ENCODE measurements at regions not wholly inside any gene's neighbourhood (a gene's known extent, or its start where the extent isn't known, plus 50 kb on each side); places are given as distances from the start of the nearest gene placed in this dataset.
A peak's percentile ranks its signal among the peaks of the same experiment; 100 is the strongest.

- no peak overlapping the region for H3K27ac ChIP-seq
- no peak for DNase-seq
- H3K4me3 ChIP-seq, result no peak overlapping the region
- H3K9me3 ChIP-seq, result no peaks in the 10 kb centered on the region
- TF ChIP-seq EP300 (IDR thresholded peaks at IDR 0.05), result no peak
- TF ChIP-seq POLR2A (IDR thresholded peaks at IDR 0.05), result no peak
- no peak for TF ChIP-seq CTCF (IDR thresholded peaks at IDR 0.05)
- intact Hi-C loops (cut with DNase I), result no loop called here
- H3K36me3 ChIP-seq, result no peaks in the 10 kb centered on the region
- H3K27me3 ChIP-seq, result no peaks in the 10 kb centered on the region
- WGBS, 3 donors, result 51 to 69% (median 57%) methylated on average over 1 of the region's 1 CpG
- no peaks in the 10 kb centered on the region for H3K4me1 ChIP-seq (ENCODE audit: insufficient read depth)
Observed at GRCh38 chr11:69215216-69215615, 59.5 kb downstream of the SMIM38 start.

- H3K4me3 ChIP-seq, result no peak overlapping the region
- no peak for DNase-seq
- intact Hi-C loops (cut with DNase I), result no loop called here
- no peak for TF ChIP-seq POLR2A (IDR thresholded peaks at IDR 0.05)
- no peak for TF ChIP-seq EP300 (IDR thresholded peaks at IDR 0.05)
- TF ChIP-seq CTCF (IDR thresholded peaks at IDR 0.05), result no peak
- 62 to 71% (median 70%) methylated on average over 6 of the region's 6 CpGs for WGBS, 3 donors
- no peaks in the 10 kb centered on the region for H3K4me1 ChIP-seq (ENCODE audit: insufficient read depth)
- no peak overlapping the region for H3K27ac ChIP-seq
- H3K9me3 ChIP-seq, result no peaks in the 10 kb centered on the region
- H3K36me3 ChIP-seq, result no peaks in the 10 kb centered on the region
- no peaks in the 10 kb centered on the region for H3K27me3 ChIP-seq
Observed at GRCh38 chr11:69215784-69216415, 60.2 kb downstream of the SMIM38 start.

- Histone ChIP-seq H3K4me1 (ENCODE audit: insufficient read depth) (no peaks in the 10 kb centered on the region), H3K27me3 (no peaks in the 10 kb centered on the region), H3K36me3 (no peaks in the 10 kb centered on the region), H3K4me3 (no peak overlapping the region), H3K27ac (no peak overlapping the region), H3K9me3 (no peaks in the 10 kb centered on the region)
- intact Hi-C loops (cut with DNase I), result no loop called here
- 62 to 81% (median 73%) methylated on average over 6 of the region's 6 CpGs for WGBS, 3 donors
- TF ChIP-seq CTCF (IDR thresholded peaks at IDR 0.05), result no peak
- TF ChIP-seq POLR2A (IDR thresholded peaks at IDR 0.05), result no peak
- TF ChIP-seq EP300 (IDR thresholded peaks at IDR 0.05), result no peak
- DNase-seq, result no peak
Observed at GRCh38 chr11:69216647-69217051, 60.9 kb downstream of the SMIM38 start.

- Histone ChIP-seq H3K4me3 (no peak overlapping the region), H3K27ac (no peak overlapping the region), H3K9me3 (no peaks in the 10 kb centered on the region), H3K4me1 (ENCODE audit: insufficient read depth) (no peaks in the 10 kb centered on the region), H3K27me3 (no peaks in the 10 kb centered on the region), H3K36me3 (no peaks in the 10 kb centered on the region)
- WGBS, 3 donors, result 60 to 76% (median 70%) methylated on average over 9 of the region's 9 CpGs
- DNase-seq, result peak in 1 of 5 donors; percentile 2
- intact Hi-C loops (cut with DNase I), result no loop called here
- TF ChIP-seq POLR2A (IDR thresholded peaks at IDR 0.05), result no peak
- TF ChIP-seq CTCF (IDR thresholded peaks at IDR 0.05), result no peak
- no peak for TF ChIP-seq EP300 (IDR thresholded peaks at IDR 0.05)
Observed at GRCh38 chr11:69217276-69218105, 61.8 kb downstream of the SMIM38 start.

Data from ovary (tissue), 7 donors.